ENCODE measurements at regions not wholly inside any gene's neighbourhood (a gene's known extent, or its start where the extent isn't known, plus 50 kb on each side); places are given as distances from the start of the nearest gene placed in this dataset.

DNA sequence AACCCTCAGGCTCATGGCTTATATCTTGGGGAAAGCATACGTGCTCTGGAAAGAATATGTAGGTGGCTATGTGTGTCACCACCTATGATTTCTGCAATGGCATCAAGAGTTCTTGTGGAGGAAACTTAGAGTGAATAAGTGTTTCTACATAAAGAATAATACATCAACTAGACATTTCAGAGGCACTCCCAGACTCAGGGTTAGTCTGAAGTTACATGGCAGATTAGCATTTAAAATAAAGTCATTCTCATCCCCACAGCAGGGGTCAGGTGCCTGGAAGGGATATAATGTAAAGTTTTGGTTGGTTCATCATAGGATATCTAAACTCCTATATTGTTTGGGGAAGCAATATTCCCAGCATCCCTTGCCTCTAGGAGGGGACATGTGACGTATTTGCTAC is 182.1 kb downstream of the PCTP start:
- TF ChIP-seq EZH2 (IDR thresholded peaks at IDR 0.05), result no peak
- no peak for TF ChIP-seq POLR2AphosphoS5 (IDR thresholded peaks at IDR 0.05; ENCODE audit: borderline replicate concordance, low read depth, low read length)
- TF ChIP-seq FOXP2 (optimal IDR thresholded peaks at IDR 0.05; ENCODE audit: control extremely low read depth, extremely low read length, insufficient read depth), result no peak
